ENCODE measurements at regions not wholly inside any gene's neighbourhood (a gene's known extent, or its start where the extent isn't known, plus 50 kb on each side); places are given as distances from the start of the nearest gene placed in this dataset.

DNA sequence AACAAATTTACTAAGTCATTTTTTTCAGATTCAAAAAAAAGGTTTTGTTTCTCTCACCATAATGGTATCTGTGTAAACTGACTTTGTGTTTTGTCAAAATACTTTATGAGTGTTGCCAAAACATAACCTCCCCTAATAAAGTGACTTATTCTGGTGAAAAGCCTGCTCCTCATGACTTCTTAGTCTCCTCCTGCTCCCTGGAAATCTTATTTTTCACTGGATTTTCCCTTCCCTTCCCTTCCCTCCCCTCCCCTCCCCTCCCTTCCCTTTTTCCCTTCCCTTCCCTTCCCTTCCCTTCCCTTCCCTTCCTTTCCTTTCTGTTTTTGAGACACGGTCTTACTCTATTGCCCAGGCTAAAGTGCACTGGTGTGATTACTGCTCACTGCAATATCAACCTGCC, 650.1 kb upstream of the GHITM start:
- TF ChIP-seq, protein P1, sequence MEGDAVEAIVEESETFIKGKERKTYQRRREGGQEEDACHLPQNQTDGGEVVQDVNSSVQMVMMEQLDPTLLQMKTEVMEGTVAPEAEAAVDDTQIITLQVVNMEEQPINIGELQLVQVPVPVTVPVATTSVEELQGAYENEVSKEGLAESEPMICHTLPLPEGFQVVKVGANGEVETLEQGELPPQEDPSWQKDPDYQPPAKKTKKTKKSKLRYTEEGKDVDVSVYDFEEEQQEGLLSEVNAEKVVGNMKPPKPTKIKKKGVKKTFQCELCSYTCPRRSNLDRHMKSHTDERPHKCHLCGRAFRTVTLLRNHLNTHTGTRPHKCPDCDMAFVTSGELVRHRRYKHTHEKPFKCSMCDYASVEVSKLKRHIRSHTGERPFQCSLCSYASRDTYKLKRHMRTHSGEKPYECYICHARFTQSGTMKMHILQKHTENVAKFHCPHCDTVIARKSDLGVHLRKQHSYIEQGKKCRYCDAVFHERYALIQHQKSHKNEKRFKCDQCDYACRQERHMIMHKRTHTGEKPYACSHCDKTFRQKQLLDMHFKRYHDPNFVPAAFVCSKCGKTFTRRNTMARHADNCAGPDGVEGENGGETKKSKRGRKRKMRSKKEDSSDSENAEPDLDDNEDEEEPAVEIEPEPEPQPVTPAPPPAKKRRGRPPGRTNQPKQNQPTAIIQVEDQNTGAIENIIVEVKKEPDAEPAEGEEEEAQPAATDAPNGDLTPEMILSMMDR (IDR thresholded peaks at IDR 0.05; ENCODE audit: borderline replicate concordance, extremely low read depth, insufficient read depth), result no peak
- no peaks in the 10 kb centered on the region for H3K4me1 ChIP-seq (ENCODE audit: control insufficient read depth in 2 of 3, insufficient read depth in 2 of 3, low read depth in 1 of 3, low read length in 3 of 3)
- intact Hi-C loops (cut with DNase I), result no loop called here
- H3K27ac ChIP-seq (ENCODE audit: low read depth in 2 of 2, low read length in 2 of 2), result no peak overlapping the region
- H3K36me3 ChIP-seq (ENCODE audit: control insufficient read depth in 2 of 3, insufficient read depth in 3 of 3, low read length in 3 of 3), result no peaks in the 10 kb centered on the region
- no peak overlapping the region for H3K4me3 ChIP-seq (ENCODE audit: low read length in 3 of 3)
- H3K27me3 ChIP-seq (ENCODE audit: control insufficient read depth, insufficient read depth, low read length), result no peaks in the 10 kb centered on the region
- H3K9me3 ChIP-seq (ENCODE audit: control insufficient read depth in 2 of 3, insufficient read depth in 1 of 3, low read length in 3 of 3), result no peaks in the 10 kb centered on the region
- H3K9ac ChIP-seq (ENCODE audit: low read length in 3 of 3), result no peak overlapping the region
- DNase-seq (no peak), FAIRE-seq (no peak)

DNA sequence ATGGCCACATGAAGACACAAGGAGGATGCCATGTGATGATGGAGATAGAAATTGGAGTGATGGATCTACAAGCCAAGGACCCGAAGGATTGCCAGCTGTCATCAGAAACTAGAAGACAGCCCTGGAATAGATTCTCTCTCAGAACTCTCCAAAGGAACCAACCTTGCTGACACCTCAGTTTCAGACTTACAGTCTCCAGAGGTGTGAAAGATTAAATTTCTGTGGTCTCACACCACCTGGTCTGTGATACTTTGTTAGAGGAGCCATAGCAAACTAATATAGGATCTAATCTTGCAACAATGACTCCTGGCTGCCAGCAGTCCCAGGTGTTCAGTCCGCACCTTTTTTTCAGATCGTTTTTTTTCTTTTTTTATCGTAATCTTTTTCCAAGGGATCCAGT, 647.3 kb upstream of the GHITM start:
- intact Hi-C loops (cut with DNase I), result no loop called here
- Histone ChIP-seq H3K4me3 (ENCODE audit: low read length in 3 of 3) (no peak overlapping the region), H3K9ac (ENCODE audit: low read length in 3 of 3) (no peak overlapping the region), H3K27ac (ENCODE audit: low read depth in 2 of 2, low read length in 2 of 2) (no peak overlapping the region), H3K4me1 (ENCODE audit: control insufficient read depth in 2 of 3, insufficient read depth in 2 of 3, low read depth in 1 of 3, low read length in 3 of 3) (no peaks in the 10 kb centered on the region), H3K36me3 (ENCODE audit: control insufficient read depth in 2 of 3, insufficient read depth in 3 of 3, low read length in 3 of 3) (no peaks in the 10 kb centered on the region), H3K9me3 (ENCODE audit: control insufficient read depth in 2 of 3, insufficient read depth in 1 of 3, low read length in 3 of 3) (no peaks in the 10 kb centered on the region), H3K27me3 (ENCODE audit: control insufficient read depth, insufficient read depth, low read length) (no peaks in the 10 kb centered on the region)
- FAIRE-seq, result no peak
- TF ChIP-seq, protein P1 (IDR thresholded peaks at IDR 0.05; ENCODE audit: borderline replicate concordance, extremely low read depth, insufficient read depth), result no peak
- DNase-seq, result no peak

DNA sequence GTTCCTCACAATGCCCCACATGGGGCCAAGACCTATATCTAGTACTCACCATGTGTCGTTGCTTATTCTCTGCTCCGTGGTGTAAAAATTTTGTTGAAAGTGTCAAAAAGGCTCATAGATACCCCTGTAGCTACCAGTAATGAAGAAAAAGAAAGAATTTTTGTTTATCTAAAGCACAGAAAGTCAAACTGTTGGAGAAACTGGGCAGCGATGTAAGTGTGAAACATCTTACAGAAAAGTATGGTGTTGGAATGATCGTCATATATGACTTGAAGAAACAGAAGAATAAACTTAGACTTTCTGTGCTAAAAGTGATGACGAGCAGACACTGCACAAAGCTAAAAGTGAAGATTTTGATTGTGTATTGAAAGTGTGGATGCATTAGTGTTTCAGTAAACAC, 626.6 kb upstream of the GHITM start:
- Histone ChIP-seq H3K4me1 (ENCODE audit: control insufficient read depth in 2 of 3, insufficient read depth in 2 of 3, low read depth in 1 of 3, low read length in 3 of 3) (no peaks in the 10 kb centered on the region), H3K9ac (ENCODE audit: low read length in 3 of 3) (no peak overlapping the region), H3K27me3 (ENCODE audit: control insufficient read depth, insufficient read depth, low read length) (no peaks in the 10 kb centered on the region), H3K36me3 (ENCODE audit: control insufficient read depth in 2 of 3, insufficient read depth in 3 of 3, low read length in 3 of 3) (no peaks in the 10 kb centered on the region), H3K4me3 (ENCODE audit: low read length in 3 of 3) (no peak overlapping the region), H3K9me3 (ENCODE audit: control insufficient read depth in 2 of 3, insufficient read depth in 1 of 3, low read length in 3 of 3) (no peaks in the 10 kb centered on the region), H3K27ac (ENCODE audit: low read depth in 2 of 2, low read length in 2 of 2) (no peak overlapping the region)
- no peak for DNase-seq
- TF ChIP-seq, protein P1 (IDR thresholded peaks at IDR 0.05; ENCODE audit: borderline replicate concordance, extremely low read depth, insufficient read depth), result no peak
- FAIRE-seq, result no peak
- intact Hi-C loops (cut with DNase I), result no loop called here

DNA sequence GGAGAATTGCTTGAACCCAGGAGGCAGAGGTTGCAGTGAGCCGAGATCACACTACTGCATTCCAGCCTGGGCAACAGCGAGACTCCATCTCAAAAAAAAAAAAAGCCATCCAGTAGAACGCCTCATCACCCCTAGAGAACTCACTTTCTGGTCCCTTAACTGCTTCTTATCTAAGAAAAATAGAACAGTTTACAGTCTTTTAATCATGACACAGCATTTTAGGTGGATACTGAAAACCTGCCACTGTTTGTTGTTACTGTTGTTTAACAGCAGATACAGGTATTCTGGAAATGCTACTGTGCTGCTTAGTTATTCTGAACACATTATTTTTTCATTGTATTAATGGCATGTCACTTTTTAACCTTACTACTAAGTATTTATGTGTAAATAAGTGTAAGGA, 624.3 kb upstream of the GHITM start:
- FAIRE-seq (no peak), DNase-seq (no peak)
- Histone ChIP-seq H3K4me3 (ENCODE audit: low read length in 3 of 3) (no peak overlapping the region), H3K4me1 (ENCODE audit: control insufficient read depth in 2 of 3, insufficient read depth in 2 of 3, low read depth in 1 of 3, low read length in 3 of 3) (no peaks in the 10 kb centered on the region), H3K27me3 (ENCODE audit: control insufficient read depth, insufficient read depth, low read length) (no peaks in the 10 kb centered on the region), H3K9me3 (ENCODE audit: control insufficient read depth in 2 of 3, insufficient read depth in 1 of 3, low read length in 3 of 3) (no peaks in the 10 kb centered on the region), H3K9ac (ENCODE audit: low read length in 3 of 3) (no peak overlapping the region), H3K27ac (ENCODE audit: low read depth in 2 of 2, low read length in 2 of 2) (no peak overlapping the region), H3K36me3 (ENCODE audit: control insufficient read depth in 2 of 3, insufficient read depth in 3 of 3, low read length in 3 of 3) (no peaks in the 10 kb centered on the region)
- intact Hi-C loops (cut with DNase I), result no loop called here
- TF ChIP-seq, protein P1 (IDR thresholded peaks at IDR 0.05; ENCODE audit: borderline replicate concordance, extremely low read depth, insufficient read depth), result no peak
